ENCODE measurements at regions not wholly inside any gene's neighbourhood (a gene's known extent, or its start where the extent isn't known, plus 50 kb on each side); places are given as distances from the start of the nearest gene placed in this dataset.

- TF ChIP-seq YY1 (IDR thresholded peaks at IDR 0.05; ENCODE audit: low read depth) (no peak), RAD21 (IDR thresholded peaks at IDR 0.05; ENCODE audit: low read depth) (no peak), CEBPB (IDR thresholded peaks at IDR 0.05) (no peak), TEAD4 (IDR thresholded peaks at IDR 0.05) (no peak), EGR1 (IDR thresholded peaks at IDR 0.05) (no peak), FOXM1 (IDR thresholded peaks at IDR 0.05; ENCODE audit: borderline replicate concordance, low read depth) (no peak), REST (IDR thresholded peaks at IDR 0.05; ENCODE audit: low read depth) (no peak)
Measured at GRCh38 chr3:148265841-148266240, 431.9 kb upstream of the AGTR1 start.

GRCh38 chr3:148266341-148266740 lies 431.4 kb upstream of the AGTR1 start:
- TF ChIP-seq MAX (IDR thresholded peaks at IDR 0.05) (no peak), RAD21 (IDR thresholded peaks at IDR 0.05; ENCODE audit: low read depth) (no peak), USF1 (IDR thresholded peaks at IDR 0.05) (no peak), TCF12 (IDR thresholded peaks at IDR 0.05; ENCODE audit: low read depth) (no peak), REST (IDR thresholded peaks at IDR 0.05; ENCODE audit: low read depth) (no peak), TEAD4 (IDR thresholded peaks at IDR 0.05) (no peak)

GRCh38 chr3:148269816-148270215 lies 427.9 kb upstream of the AGTR1 start:
- TF ChIP-seq RAD21 (IDR thresholded peaks at IDR 0.05; ENCODE audit: low read depth) (no peak), NFIC (IDR thresholded peaks at IDR 0.05) (no peak), USF1 (IDR thresholded peaks at IDR 0.05) (no peak), CREB1 (IDR thresholded peaks at IDR 0.05; ENCODE audit: low read depth) (no peak), REST (IDR thresholded peaks at IDR 0.05; ENCODE audit: low read depth) (no peak), TAF1 (IDR thresholded peaks at IDR 0.05; ENCODE audit: low read depth) (no peak), FOXM1 (IDR thresholded peaks at IDR 0.05; ENCODE audit: borderline replicate concordance, low read depth) (no peak), YY1 (IDR thresholded peaks at IDR 0.05; ENCODE audit: low read depth) (no peak), TCF12 (IDR thresholded peaks at IDR 0.05; ENCODE audit: low read depth) (no peak), ZBTB7A (IDR thresholded peaks at IDR 0.05; ENCODE audit: low read depth) (no peak), EGR1 (IDR thresholded peaks at IDR 0.05) (no peak)

GRCh38 chr3:148280623-148281242 lies 417.0 kb upstream of the AGTR1 start:
- TF ChIP-seq MAX (IDR thresholded peaks at IDR 0.05) = no peak
- TF ChIP-seq EGR1 (IDR thresholded peaks at IDR 0.05) = no peak

- no peak for TF ChIP-seq USF1 (IDR thresholded peaks at IDR 0.05)
- no peak for TF ChIP-seq YY1 (IDR thresholded peaks at IDR 0.05; ENCODE audit: low read depth)
- no peak for TF ChIP-seq EP300 (IDR thresholded peaks at IDR 0.05; ENCODE audit: borderline replicate concordance)
- TF ChIP-seq FOXM1 (IDR thresholded peaks at IDR 0.05; ENCODE audit: borderline replicate concordance, low read depth) = no peak
- no peak for TF ChIP-seq EGR1 (IDR thresholded peaks at IDR 0.05)
Measured at GRCh38 chr3:148289159-148289558, 408.5 kb upstream of the AGTR1 start.
